WTC11 (cell line): ENCODE measurements at regions not wholly inside any gene's neighbourhood (a gene's known extent, or its start where the extent isn't known, plus 50 kb on each side); places are given as distances from the start of the nearest gene placed in this dataset.

Experiments used
- ATAC-seq: fragments of 200-7000 bp; cut with Tn5 transposase; 2 replicates; pipeline ENCODE4 v1.10.0; 2021; ENCODE audit warnings: mild to moderate bottlenecking, moderate library complexity
- CTCF ChIA-PET: fragments of 300-600 bp; sonication (Branson Sonifier 250); formaldehyde crosslinking; loops from one replicate; lab custom pipeline; 2021; ENCODE audit warnings: antibody characterized with exemption; lab: Charles Lee
- POLR2A ChIA-PET: fragments of 350-600 bp; sonication (Branson Sonifier 250); formaldehyde crosslinking; loops from one replicate; lab custom pipeline; 2021; ENCODE audit warnings: antibody characterized with exemption; lab: Charles Lee
- DNase-seq: peaks from one replicate; pipeline ENCODE4 v3.0.0; 2021; ENCODE audit warnings: low spot score
- H3K27ac Mint-ChIP-seq: 2 replicates; pipeline ENCODE4 v1.8.0; 2021; ENCODE audit warnings: mixed read lengths
- H3K27me3 Mint-ChIP-seq: 2 replicates; pipeline ENCODE4 v1.8.0; 2021; ENCODE audit warnings: low read depth, mild to moderate bottlenecking, moderate library complexity, mixed read lengths
- H3K36me3 Mint-ChIP-seq: 2 replicates; pipeline ENCODE4 v1.8.0; 2021; ENCODE audit warnings: mixed read lengths
- H3K4me1 Mint-ChIP-seq: 2 replicates; pipeline ENCODE4 v1.8.0; 2022; ENCODE audit warnings: mixed read lengths
- H3K4me3 Mint-ChIP-seq: 2 replicates; pipeline ENCODE4 v1.8.0; 2021; ENCODE audit warnings: mild to moderate bottlenecking, moderate library complexity, mixed read lengths
- H3K9me3 Mint-ChIP-seq: 2 replicates; pipeline ENCODE4 v1.8.0; 2021; ENCODE audit warnings: mixed read lengths
- ATF2 ChIP-seq: sonication (generic); formaldehyde crosslinking; IDR thresholded peaks from 2 replicates; pipeline ENCODE4 v1.8.1; 2022; ENCODE audit warnings: low read depth, missing genetic modification reagents, borderline replicate concordance
- MYBL2 ChIP-seq: sonication (generic); formaldehyde crosslinking; IDR thresholded peaks from 2 replicates; pipeline ENCODE4 v1.8.1; 2023; ENCODE audit warnings: mild to moderate bottlenecking, moderate library complexity, missing genetic modification reagents
- NR1H2 ChIP-seq: sonication (generic); formaldehyde crosslinking; IDR thresholded peaks from 2 replicates; pipeline ENCODE4 v1.9.0; 2021; ENCODE audit warnings: mild to moderate bottlenecking, moderate library complexity, missing genetic modification reagents
- PRDM15 ChIP-seq: sonication (generic); formaldehyde crosslinking; IDR thresholded peaks from 2 replicates; pipeline ENCODE4 v1.8.0; 2022; ENCODE audit warnings: missing genetic modification reagents
- PREB ChIP-seq: sonication (generic); formaldehyde crosslinking; IDR thresholded peaks from 2 replicates; pipeline ENCODE4 v1.8.1; 2022; ENCODE audit warnings: mild to moderate bottlenecking, missing genetic modification reagents, moderate library complexity, borderline replicate concordance
- SOX15 ChIP-seq: fragments of 250-450 bp; sonication (Bioruptor Pico); IDR thresholded peaks from 2 replicates; pipeline ENCODE4 v1.9.0; 2021; ENCODE audit warnings: mild to moderate bottlenecking
- ZNF138 ChIP-seq: sonication (generic); formaldehyde crosslinking; conservative IDR thresholded peaks from 2 replicates; pipeline ENCODE4 v1.8.1; 2022; ENCODE audit warnings: mild to moderate bottlenecking, moderate library complexity, missing genetic modification reagents
- ZNF317 ChIP-seq: sonication (generic); formaldehyde crosslinking; IDR thresholded peaks from 2 replicates; pipeline ENCODE4 v1.8.1; 2023; ENCODE audit warnings: low read depth, mild to moderate bottlenecking, moderate library complexity, missing genetic modification reagents, borderline replicate concordance
- ZNF423 ChIP-seq: fragments of 250-450 bp; sonication (Bioruptor Pico); IDR thresholded peaks from 2 replicates; pipeline ENCODE4 v2.1.2; 2022; ENCODE audit warnings: mild to moderate bottlenecking, moderate library complexity
- TF ChIP-seq, protein P1 (sequence below): sonication (generic); formaldehyde crosslinking; IDR thresholded peaks from 2 replicates; pipeline ENCODE4 v1.8.1; 2023; ENCODE audit warnings: mild to moderate bottlenecking, missing genetic modification reagents
- TF ChIP-seq, protein P2 (sequence below): sonication (generic); formaldehyde crosslinking; IDR thresholded peaks from 2 replicates; pipeline ENCODE4 v1.8.1; 2023; ENCODE audit warnings: mild to moderate bottlenecking, moderate library complexity, missing genetic modification reagents
- TF ChIP-seq, protein P3 (sequence below): sonication (generic); formaldehyde crosslinking; IDR thresholded peaks from 2 replicates; pipeline ENCODE4 v1.8.0; 2023; ENCODE audit warnings: missing genetic modification reagents
- TF ChIP-seq, protein P4 (sequence below): sonication (generic); formaldehyde crosslinking; conservative IDR thresholded peaks from 2 replicates; pipeline ENCODE4 v1.8.1; 2023; ENCODE audit warnings: mild to moderate bottlenecking, low read depth, missing genetic modification reagents, moderate library complexity
- TF ChIP-seq, protein P5 (sequence below): sonication (generic); formaldehyde crosslinking; IDR thresholded peaks from 2 replicates; pipeline ENCODE4 v1.8.1; 2022; ENCODE audit warnings: mild to moderate bottlenecking, moderate library complexity, missing genetic modification reagents

DNA sequence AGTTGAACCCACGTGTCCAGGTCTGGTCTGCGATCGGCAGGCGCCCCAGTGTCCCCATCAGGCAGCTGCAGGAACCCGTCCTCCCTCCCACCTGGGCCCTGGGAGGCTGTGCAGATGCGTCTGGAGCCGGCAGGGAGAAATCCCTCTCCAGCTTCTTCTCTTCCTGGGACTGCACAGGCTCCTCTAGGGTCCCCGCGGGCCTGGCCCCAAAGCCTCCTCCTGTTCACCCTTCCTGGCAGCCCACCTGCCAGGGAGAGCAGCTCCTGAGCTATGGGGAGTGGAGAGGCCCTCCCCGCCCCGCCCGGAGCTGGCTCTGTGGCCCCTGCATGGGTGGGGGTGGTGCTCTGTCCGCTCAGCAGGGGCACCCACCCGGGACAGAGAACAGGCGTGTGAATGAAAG, 179.2 kb upstream of the ALKAL2 start (continued):
- TF ChIP-seq PRDM15 (CRISPR knock-in tag): no peak
- no peak for TF ChIP-seq ZNF317 (CRISPR knock-in tag)
- TF ChIP-seq ATF2: no peak

DNA sequence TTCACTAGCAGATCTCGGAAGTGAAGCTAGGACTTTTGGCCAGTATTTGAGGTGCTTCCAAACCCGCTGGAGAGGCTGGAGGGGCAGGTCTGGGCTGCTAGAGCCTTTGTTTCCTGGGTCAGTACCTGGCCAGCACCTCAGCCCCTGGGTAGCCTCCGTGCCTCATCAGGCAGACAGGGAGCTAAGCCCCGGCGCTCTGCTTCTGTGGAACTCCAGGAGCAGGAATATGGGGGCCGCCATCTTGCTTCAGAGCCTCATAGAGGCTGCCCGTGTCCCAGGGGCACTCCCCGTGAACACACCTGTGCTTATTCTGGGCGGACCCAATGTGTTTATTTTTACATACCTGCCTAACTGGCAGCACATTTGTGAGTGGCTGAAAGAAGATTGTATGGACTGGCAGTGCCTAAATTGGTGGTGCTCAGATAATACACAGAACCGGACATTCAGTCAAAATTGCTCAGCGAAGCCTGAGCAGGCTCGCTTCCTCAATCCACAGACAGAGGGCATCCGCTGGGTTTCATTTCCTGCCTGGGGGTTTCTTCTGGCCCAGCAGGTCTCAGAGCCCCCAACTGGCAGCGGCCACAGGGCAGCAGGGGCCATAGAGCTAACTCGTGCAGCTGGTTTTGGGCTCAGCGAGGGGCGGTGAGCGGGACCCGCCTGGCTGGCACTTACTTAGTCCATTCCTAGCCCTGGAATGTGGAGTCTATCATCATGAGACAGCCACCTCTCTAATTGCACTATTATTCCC, 176.8 kb upstream of the ALKAL2 start:
- CTCF ChIA-PET: no interaction called here
- H3K4me1 Mint-ChIP-seq: peaks cover 10% of the 10 kb centered on the region
- H3K27me3 Mint-ChIP-seq: peaks cover 38% of the 10 kb centered on the region
- H3K36me3 Mint-ChIP-seq: no peaks in the 10 kb centered on the region
- TF ChIP-seq PREB (no peak), MYBL2 (CRISPR knock-in tag) (no peak), ZNF138 (CRISPR knock-in tag) (no peak), SOX15 (CRISPR knock-in tag) (no peak), ZNF423 (CRISPR knock-in tag) (no peak), NR1H2 (CRISPR knock-in tag) (no peak)
- TF ChIP-seq, protein P1, sequence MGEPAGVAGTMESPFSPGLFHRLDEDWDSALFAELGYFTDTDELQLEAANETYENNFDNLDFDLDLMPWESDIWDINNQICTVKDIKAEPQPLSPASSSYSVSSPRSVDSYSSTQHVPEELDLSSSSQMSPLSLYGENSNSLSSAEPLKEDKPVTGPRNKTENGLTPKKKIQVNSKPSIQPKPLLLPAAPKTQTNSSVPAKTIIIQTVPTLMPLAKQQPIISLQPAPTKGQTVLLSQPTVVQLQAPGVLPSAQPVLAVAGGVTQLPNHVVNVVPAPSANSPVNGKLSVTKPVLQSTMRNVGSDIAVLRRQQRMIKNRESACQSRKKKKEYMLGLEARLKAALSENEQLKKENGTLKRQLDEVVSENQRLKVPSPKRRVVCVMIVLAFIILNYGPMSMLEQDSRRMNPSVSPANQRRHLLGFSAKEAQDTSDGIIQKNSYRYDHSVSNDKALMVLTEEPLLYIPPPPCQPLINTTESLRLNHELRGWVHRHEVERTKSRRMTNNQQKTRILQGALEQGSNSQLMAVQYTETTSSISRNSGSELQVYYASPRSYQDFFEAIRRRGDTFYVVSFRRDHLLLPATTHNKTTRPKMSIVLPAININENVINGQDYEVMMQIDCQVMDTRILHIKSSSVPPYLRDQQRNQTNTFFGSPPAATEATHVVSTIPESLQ (CRISPR knock-in tag): no peak
- TF ChIP-seq, protein P2, sequence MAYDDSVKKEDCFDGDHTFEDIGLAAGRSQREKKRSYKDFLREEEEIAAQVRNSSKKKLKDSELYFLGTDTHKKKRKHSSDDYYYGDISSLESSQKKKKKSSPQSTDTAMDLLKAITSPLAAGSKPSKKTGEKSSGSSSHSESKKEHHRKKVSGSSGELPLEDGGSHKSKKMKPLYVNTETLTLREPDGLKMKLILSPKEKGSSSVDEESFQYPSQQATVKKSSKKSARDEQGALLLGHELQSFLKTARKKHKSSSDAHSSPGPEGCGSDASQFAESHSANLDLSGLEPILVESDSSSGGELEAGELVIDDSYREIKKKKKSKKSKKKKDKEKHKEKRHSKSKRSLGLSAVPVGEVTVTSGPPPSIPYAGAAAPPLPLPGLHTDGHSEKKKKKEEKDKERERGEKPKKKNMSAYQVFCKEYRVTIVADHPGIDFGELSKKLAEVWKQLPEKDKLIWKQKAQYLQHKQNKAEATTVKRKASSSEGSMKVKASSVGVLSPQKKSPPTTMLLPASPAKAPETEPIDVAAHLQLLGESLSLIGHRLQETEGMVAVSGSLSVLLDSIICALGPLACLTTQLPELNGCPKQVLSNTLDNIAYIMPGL (CRISPR knock-in tag): no peak
- TF ChIP-seq, protein P3, sequence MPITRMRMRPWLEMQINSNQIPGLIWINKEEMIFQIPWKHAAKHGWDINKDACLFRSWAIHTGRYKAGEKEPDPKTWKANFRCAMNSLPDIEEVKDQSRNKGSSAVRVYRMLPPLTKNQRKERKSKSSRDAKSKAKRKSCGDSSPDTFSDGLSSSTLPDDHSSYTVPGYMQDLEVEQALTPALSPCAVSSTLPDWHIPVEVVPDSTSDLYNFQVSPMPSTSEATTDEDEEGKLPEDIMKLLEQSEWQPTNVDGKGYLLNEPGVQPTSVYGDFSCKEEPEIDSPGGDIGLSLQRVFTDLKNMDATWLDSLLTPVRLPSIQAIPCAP (CRISPR knock-in tag): no peak
- TF ChIP-seq, protein P4, sequence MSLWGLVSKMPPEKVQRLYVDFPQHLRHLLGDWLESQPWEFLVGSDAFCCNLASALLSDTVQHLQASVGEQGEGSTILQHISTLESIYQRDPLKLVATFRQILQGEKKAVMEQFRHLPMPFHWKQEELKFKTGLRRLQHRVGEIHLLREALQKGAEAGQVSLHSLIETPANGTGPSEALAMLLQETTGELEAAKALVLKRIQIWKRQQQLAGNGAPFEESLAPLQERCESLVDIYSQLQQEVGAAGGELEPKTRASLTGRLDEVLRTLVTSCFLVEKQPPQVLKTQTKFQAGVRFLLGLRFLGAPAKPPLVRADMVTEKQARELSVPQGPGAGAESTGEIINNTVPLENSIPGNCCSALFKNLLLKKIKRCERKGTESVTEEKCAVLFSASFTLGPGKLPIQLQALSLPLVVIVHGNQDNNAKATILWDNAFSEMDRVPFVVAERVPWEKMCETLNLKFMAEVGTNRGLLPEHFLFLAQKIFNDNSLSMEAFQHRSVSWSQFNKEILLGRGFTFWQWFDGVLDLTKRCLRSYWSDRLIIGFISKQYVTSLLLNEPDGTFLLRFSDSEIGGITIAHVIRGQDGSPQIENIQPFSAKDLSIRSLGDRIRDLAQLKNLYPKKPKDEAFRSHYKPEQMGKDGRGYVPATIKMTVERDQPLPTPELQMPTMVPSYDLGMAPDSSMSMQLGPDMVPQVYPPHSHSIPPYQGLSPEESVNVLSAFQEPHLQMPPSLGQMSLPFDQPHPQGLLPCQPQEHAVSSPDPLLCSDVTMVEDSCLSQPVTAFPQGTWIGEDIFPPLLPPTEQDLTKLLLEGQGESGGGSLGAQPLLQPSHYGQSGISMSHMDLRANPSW (CRISPR knock-in tag): no peak
- TF ChIP-seq, protein P5, sequence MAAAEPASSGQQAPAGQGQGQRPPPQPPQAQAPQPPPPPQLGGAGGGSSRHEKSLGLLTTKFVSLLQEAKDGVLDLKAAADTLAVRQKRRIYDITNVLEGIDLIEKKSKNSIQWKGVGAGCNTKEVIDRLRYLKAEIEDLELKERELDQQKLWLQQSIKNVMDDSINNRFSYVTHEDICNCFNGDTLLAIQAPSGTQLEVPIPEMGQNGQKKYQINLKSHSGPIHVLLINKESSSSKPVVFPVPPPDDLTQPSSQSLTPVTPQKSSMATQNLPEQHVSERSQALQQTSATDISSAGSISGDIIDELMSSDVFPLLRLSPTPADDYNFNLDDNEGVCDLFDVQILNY (CRISPR knock-in tag): no peak
- TF ChIP-seq, all 79 proteins: peak for 0
- H3K4me3 Mint-ChIP-seq: no peak overlapping the region
- no peak for DNase-seq
- no peak for ATAC-seq
- no peaks in the 10 kb centered on the region for H3K9me3 Mint-ChIP-seq
- H3K27ac Mint-ChIP-seq: no peak overlapping the region
- POLR2A ChIA-PET: no interaction called here
